Esophagus muscularis mucosa (tissue), 4 donors: ENCODE measurements at regions not wholly inside any gene's neighbourhood (a gene's known extent, or its start where the extent isn't known, plus 50 kb on each side); places are given as distances from the start of the nearest gene placed in this dataset.
"Not testable (repeated sequence)": the region's sequence is repeated elsewhere in the genome, so short reads cannot be mapped to it uniquely, and the experiment has no call there.

ENCODE experiments used
- DNase-seq: peaks from one replicate; pipeline ENCODE4 v3.0.0-alpha.2; 2017; ENCODE audit errors: extremely low spot score
- H3K27ac ChIP-seq, 4 donors: fragments of 200-600 bp; sonication (generic); replicated peaks in 1 of 4; 1 replicate in 3 of 4; 2 replicates in 1 of 4; pipeline ENCODE4 v1.5.1; 2016 to 2019; ENCODE audit warnings: mild to moderate bottlenecking in 1 of 4
- H3K27me3 ChIP-seq, 4 donors: fragments of 200-600 bp; sonication (generic); one replicate each; pipeline versions ENCODE4 v1.5.1 to v1.6.0; 2016 to 2019
- H3K36me3 ChIP-seq, 4 donors: fragments of 200-600 bp; sonication (generic); one replicate each; pipeline ENCODE4 v1.5.1; 2016 to 2019
- H3K4me1 ChIP-seq, 4 donors: fragments of 200-600 bp; sonication (generic); one replicate each; pipeline ENCODE4 v1.5.1; 2016 to 2019
- H3K4me3 ChIP-seq, 4 donors: fragments of 200-600 bp; sonication (generic); 1 replicate in 2 of 4; 2 replicates in 2 of 4; pipeline ENCODE4 v1.5.1; 2016 to 2019; ENCODE audit warnings: mild to moderate bottlenecking in 4 of 4, moderate library complexity in 1 of 4
- H3K9me3 ChIP-seq, 4 donors: fragments of 200-600 bp; sonication (generic); 1 replicate in 3 of 4; 2 replicates in 1 of 4; pipeline ENCODE4 v1.5.1; 2016 to 2019
- EP300 ChIP-seq: sonication (generic); formaldehyde crosslinking; IDR thresholded peaks from one replicate; pipeline ENCODE4 v1.6.1; 2017; ENCODE audit warnings: antibody characterized with exemption
- POLR2A ChIP-seq: fragments of 450-650 bp; IDR thresholded peaks from one replicate; pipeline ENCODE4 v1.6.1; 2017; ENCODE audit warnings: antibody characterized with exemption, moderate library complexity, mild to moderate bottlenecking, low read depth
- POLR2AphosphoS5 ChIP-seq, 2 donors: sonication (generic); formaldehyde crosslinking; IDR thresholded peaks; one replicate each; pipeline ENCODE4 v1.6.1; 2017; ENCODE audit warnings: antibody characterized with exemption in 2 of 2
- WGBS: methylation state at CpG from one replicate; pipeline ENCODE4 v1.1.5; 2018; 5-methylcytosine and 5-hydroxymethylcytosine counted together
- intact Hi-C: fragments of 100-400 bp; cut with DNase I; formaldehyde crosslinking; loops from one replicate; pipeline ENCODE4 v1.15.1; 2023
- TF ChIP-seq, protein P1 (sequence below), 3 experiments: fragments of 200-600 bp in 2 of 3; fragments of 450-650 bp in 1 of 3; sonication (generic) in 2 of 3; IDR thresholded peaks; one replicate each; pipeline ENCODE4 v1.5.1; 2017 to 2019; ENCODE audit warnings: antibody characterized with exemption in 3 of 3, mild to moderate bottlenecking in 2 of 3, moderate library complexity in 1 of 3

DNA sequence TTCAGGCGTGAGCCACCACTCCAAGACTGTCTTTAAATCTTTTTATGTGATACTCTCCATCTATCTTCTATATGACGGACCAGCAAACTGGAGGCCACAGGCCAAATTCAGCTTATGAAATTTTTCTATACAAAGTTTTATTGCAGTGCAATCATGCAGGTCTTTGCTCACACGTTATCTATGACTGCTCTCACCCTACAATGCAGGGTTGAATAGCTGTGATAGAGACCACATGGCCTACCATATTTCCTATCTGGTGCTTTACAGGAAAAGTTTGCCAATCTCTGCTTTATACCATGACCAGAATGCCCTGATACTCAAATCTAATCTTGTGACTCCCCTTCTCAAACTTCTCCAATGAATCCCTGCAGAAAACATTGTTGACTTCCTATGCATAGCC is 89.5 kb upstream of the ACBD5 start:
- intact Hi-C loops, result no loop called here
- Histone ChIP-seq H3K9me3 (no peaks in the 10 kb centered on the region), H3K4me3 (no peak overlapping the region), H3K27me3 (no peaks in the 10 kb centered on the region), H3K36me3 (no peaks in the 10 kb centered on the region), H3K4me1 (no peaks in the 10 kb centered on the region), H3K27ac (no peak overlapping the region)
- WGBS, result 93% methylated on average over 3 of the region's 3 CpGs
- DNase-seq, result no peak
- TF ChIP-seq EP300 (no peak), POLR2A (no peak), POLR2AphosphoS5 (IDR thresholded peaks at IDR 0.05) (no peak)
- TF ChIP-seq, protein P1, sequence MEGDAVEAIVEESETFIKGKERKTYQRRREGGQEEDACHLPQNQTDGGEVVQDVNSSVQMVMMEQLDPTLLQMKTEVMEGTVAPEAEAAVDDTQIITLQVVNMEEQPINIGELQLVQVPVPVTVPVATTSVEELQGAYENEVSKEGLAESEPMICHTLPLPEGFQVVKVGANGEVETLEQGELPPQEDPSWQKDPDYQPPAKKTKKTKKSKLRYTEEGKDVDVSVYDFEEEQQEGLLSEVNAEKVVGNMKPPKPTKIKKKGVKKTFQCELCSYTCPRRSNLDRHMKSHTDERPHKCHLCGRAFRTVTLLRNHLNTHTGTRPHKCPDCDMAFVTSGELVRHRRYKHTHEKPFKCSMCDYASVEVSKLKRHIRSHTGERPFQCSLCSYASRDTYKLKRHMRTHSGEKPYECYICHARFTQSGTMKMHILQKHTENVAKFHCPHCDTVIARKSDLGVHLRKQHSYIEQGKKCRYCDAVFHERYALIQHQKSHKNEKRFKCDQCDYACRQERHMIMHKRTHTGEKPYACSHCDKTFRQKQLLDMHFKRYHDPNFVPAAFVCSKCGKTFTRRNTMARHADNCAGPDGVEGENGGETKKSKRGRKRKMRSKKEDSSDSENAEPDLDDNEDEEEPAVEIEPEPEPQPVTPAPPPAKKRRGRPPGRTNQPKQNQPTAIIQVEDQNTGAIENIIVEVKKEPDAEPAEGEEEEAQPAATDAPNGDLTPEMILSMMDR (IDR thresholded peaks at IDR 0.05), result no peak

GRCh38 chr10:27328946-27329345 is 88.3 kb upstream of the ACBD5 start:
- H3K4me1 ChIP-seq, result no peaks in the 10 kb centered on the region
- no peaks in the 10 kb centered on the region for H3K9me3 ChIP-seq
- H3K27ac ChIP-seq, result no peak overlapping the region
- TF ChIP-seq, protein P1 (IDR thresholded peaks at IDR 0.05), result no peak
- TF ChIP-seq POLR2A, result no peak
- no peak for TF ChIP-seq POLR2AphosphoS5 (IDR thresholded peaks at IDR 0.05)
- no peak for TF ChIP-seq EP300
- H3K4me3 ChIP-seq, result no peak overlapping the region
- WGBS, result 89% methylated on average over 1 of the region's 1 CpG
- no peak for DNase-seq
- no peaks in the 10 kb centered on the region for H3K27me3 ChIP-seq
- no peaks in the 10 kb centered on the region for H3K36me3 ChIP-seq
- intact Hi-C loops, result no loop called here

DNA sequence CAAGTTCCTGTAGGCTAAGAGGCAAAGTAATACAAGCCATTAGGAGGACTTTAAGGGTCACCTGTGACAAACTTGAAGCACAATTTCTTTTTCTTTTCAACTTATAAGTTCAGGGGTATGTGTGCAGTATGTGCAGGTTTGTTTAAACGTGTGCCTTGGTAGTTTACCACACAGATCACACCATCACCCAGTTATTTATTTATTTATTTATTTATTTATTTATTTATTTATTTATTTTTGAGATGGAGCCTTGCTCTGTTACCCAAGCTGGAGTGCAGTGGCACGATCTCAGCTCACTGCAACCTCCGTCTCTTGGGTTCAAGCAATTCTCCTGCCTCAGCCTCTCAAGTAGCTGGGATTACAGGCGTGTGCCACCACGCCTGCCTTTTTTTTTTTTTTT is 86.2 kb upstream of the ACBD5 start:
- intact Hi-C loops, H3K36me3 ChIP-seq, H3K27me3 ChIP-seq, DNase-seq, H3K4me3 ChIP-seq, H3K9me3 ChIP-seq, H3K4me1 ChIP-seq, H3K27ac ChIP-seq: not testable (repeated sequence)
- WGBS, result 89% methylated on average over 5 of the region's 5 CpGs

- peak overlapping the region in 3 of 4 donors; percentile 55 to 76 (median 56) for H3K27ac ChIP-seq
- WGBS, result 25% methylated on average over 31 of the region's 44 CpGs
- H3K9me3 ChIP-seq, result no peaks in the 10 kb centered on the region
- peaks cover 0 to 16% (median 4%) of the 10 kb centered on the region in 4 donors for H3K27me3 ChIP-seq
- DNase-seq, result no peak
- intact Hi-C loops, result loop anchor here (5.0 kb wide), 2 partner anchors 693 to 748 kb away; no protein-coding TSS in a partner anchor
- H3K4me1 ChIP-seq, result peaks cover 0 to 10% (median 4%) of the 10 kb centered on the region in 4 donors
- TF ChIP-seq POLR2AphosphoS5 (IDR thresholded peaks at IDR 0.05) (peak in 1 of 2 donors; percentile 39), EP300 (no peak)
- peak overlapping the region; percentile 31 to 46 (median 44) for H3K4me3 ChIP-seq
- no peaks in the 10 kb centered on the region for H3K36me3 ChIP-seq
Measured at GRCh38 chr10:27319752-27320431, 79.3 kb upstream of the ACBD5 start.

GRCh38 chr10:27319139-27319538 is 78.5 kb upstream of the ACBD5 start:
- not testable (repeated sequence) for H3K9me3 ChIP-seq, DNase-seq, H3K36me3 ChIP-seq
- H3K4me3 ChIP-seq, result peak overlapping the region in 1 of 4 donors; percentile 31
- WGBS, result 90% methylated on average over 5 of the region's 5 CpGs
- intact Hi-C loops, result loop anchor here (5.0 kb wide), 1 partner anchor 692 kb away; no protein-coding TSS in a partner anchor
- H3K27ac ChIP-seq, result peak overlapping the region in 3 of 4 donors; percentile 55 to 76 (median 56)
- H3K4me1 ChIP-seq, result peaks cover 0 to 10% (median 4%) of the 10 kb centered on the region in 4 donors
- H3K27me3 ChIP-seq, result peaks cover 0 to 16% (median 4%) of the 10 kb centered on the region in 4 donors

DNA sequence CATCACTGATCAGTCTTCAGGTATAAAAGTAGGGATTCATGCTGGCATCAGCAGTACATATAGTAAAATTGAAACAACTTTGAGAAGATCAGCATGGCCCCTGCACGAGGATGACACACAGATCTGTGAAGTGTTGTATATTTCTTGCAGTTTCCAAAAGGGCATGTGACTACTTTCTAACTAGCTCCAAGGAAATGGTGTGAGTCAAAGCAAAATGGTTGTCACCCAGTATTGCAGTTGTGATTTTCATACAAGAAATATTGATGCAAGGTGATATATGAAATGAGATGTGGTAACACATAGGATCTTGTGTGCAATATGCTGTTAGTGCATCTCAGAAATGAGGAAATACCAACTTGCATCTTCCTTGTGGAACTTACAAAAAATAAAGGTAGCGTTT is 74.5 kb upstream of the ACBD5 start:
- intact Hi-C loops, result loop anchor here (5.0 kb wide), 1 partner anchor 688 kb away; no protein-coding TSS in a partner anchor
- H3K4me1 ChIP-seq, H3K4me3 ChIP-seq, H3K36me3 ChIP-seq, H3K27ac ChIP-seq, H3K9me3 ChIP-seq, DNase-seq: not testable (repeated sequence)
- 81% methylated on average over 2 of the region's 2 CpGs for WGBS
- H3K27me3 ChIP-seq, result peaks cover 0 to 13% (median 4%) of the 10 kb centered on the region in 4 donors

DNA sequence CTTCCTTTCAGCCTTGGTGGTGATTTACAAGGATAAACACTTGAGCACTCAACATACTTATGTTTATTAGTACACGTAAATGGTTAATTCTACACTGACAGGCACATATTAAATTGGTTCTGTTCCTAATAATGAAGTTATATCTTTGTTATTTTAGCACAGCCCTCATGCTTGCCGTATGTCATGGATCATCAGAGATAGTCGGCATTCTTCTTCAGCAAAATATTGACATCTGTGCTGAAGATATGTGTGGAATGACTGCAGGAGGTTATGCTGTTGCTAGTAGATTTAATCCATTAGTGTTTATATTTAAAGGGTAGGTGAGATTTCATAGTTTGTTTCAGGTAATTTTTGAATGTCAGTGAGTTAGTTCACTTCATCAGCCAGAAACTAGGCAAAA is 73.0 kb upstream of the ACBD5 start:
- WGBS, result 68% methylated on average over 3 of the region's 3 CpGs
- H3K9me3 ChIP-seq, H3K27ac ChIP-seq, H3K36me3 ChIP-seq, H3K4me3 ChIP-seq, H3K4me1 ChIP-seq, intact Hi-C loops, H3K27me3 ChIP-seq, DNase-seq: not testable (repeated sequence)
